GM21515 (cell line): ENCODE measurements at regions not wholly inside any gene's neighbourhood (a gene's known extent, or its start where the extent isn't known, plus 50 kb on each side); places are given as distances from the start of the nearest gene placed in this dataset.
"Not testable (repeated sequence)": the region's sequence is repeated elsewhere in the genome, so short reads cannot be mapped to it uniquely, and the experiment has no call there.

ENCODE experiments used
- ATAC-seq: cut with Tn5 transposase; IDR thresholded peaks from one replicate; pipeline ENCODE4 v1.9.1; 2021; ENCODE audit not compliant: unreplicated experiment

DNA sequence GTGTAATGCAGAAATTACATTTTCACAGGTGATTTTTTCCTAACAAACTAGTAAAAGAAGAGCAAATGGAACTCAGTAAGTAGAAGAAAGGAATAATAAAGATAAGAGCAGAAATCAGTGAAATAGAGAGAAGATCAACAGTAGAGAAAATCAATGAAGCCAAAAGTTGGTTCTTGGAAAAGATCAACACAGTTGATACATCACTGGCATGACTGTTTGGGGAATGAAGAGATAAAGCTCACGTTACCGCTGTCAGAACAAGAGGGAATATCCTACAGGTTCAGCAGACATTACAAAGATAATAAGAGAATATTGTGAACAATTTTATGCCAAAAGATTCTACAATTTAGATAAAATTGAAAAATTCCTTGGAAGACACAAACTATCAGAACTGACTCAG, 146.4 kb downstream of the ACTR3B start:
- ATAC-seq: no peak

- ATAC-seq: no peak
These were observed 147.7 kb downstream of the ACTR3B start for GRCh38 chr7:152907042-152907761.

DNA sequence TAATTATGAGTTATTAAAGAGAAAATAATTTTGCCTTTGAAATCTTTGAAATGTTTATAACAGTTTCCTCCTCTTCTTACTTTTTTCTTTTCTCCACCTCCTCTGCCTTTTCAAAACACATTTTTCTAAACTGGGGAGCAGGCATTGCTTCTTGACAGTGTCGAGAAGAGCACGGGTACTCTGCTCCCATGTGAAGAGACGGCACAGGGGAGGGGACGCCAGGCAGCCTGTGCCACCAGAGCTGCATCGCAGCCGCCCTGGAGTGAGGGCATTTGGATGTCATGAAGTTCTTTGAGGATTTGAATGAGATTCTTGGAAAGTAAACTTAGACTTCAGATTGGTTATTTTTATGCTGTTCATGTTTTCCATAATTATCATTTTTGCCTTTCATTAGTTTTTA, 149.7 kb downstream of the ACTR3B start:
- no peak for ATAC-seq

DNA sequence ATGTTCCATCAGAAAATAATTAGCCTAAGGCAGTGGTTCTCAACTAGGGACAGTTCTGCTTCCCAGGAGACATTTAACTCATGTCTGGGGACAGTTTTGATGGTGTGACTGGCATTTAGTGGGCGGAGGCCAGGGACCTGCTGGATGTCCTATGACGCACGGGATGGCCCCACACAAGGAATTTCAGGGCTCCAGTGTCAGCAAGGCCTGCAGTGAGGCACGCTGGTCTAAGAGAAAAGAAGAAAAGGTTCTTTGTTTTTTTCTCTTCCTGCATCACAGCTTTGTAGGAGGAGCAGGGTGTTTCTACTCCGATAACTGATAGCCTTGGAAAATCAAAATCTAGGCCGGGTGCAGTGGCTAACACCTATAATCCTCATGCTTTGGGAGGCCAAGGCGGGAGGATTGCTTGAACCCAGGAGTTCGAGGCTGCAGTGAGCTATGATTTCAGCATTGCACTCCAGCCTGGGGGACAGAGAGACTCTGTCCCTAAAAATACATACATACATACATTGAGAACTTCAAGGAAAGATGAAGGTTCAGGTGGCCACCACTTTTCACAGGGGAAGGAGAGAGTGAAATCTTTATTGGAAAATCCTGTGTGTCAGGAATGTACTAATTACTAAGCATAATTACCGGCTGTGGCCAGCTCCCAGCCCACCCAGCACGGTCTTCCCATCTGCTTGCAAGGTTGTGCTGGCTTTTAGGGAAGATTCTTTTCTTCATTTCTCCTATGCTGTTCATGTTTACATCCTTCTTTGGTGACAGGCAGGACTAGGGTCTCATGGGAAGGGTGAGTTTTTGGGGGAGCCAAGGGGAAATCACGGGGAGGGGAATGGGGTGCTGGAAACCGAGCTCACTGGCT, 150.4 kb downstream of the ACTR3B start:
- ATAC-seq: no peak

DNA sequence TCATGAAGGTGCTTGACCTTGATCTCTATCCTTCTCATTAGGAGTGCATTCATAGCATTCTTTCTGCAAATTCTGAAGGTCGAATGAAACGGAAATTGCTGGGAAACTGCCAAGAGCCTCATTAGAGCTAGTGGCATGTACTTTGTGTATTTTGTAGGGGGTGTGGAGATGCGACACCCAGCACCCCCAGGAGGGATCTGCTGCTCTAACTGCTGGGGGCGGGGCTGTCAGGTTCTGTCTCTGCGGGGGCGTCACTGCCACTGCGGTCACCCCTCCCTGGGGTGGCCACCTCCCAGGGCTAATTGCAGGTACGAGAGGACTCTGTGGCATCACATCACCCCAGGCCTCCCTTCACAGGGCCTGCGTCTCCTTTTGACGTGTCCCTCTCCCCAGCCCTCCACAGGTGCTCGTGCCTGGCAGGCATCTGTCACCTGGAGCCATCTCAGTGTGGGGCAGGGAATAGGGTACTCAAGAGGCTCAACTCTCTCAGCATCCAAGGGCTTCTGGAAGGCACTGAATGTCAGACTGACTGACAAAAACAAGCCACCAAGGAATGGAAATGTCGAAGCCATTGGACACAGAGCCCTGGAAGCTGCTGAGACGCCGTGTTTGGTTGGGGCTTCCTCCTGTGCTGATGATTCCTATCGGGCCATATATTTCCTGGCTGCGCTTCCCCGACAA, 151.1 kb downstream of the ACTR3B start:
- no peak for ATAC-seq

DNA sequence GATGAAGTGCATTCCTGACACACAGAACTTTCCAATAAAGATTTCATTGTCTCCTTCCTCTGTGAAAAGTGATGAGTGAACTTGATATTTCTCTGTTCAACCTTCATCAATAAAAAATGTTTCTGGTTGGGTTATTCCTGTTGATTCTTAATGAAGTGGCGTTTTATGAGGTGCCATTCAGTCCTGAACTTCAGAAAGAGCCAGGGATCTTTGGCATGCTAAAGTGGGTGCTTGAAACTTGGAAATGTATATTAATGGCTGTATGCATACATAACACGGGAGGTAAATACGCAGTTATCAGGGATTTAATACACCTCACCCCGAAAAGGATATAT, 151.6 kb downstream of the ACTR3B start:
- ATAC-seq: no peak

DNA sequence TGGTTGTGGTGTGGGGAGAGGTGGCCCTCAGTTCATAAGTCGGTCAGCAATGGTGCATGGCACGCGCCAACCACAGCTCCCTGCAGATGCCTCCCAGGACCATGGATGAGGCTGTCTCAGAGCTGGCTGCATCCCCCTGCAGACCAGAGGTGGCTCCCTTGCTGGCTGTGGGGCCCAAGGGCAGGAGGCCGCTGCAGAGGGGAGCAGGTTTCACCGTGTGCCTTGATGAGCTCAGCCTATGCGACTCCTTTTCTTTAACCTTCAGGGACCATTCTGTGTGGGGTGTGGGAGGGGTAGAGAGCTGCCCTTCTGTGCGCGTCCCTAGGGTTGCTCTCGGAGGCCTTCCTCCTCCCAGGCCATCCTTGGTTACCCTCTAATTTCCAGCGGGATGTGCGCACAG, 152.4 kb downstream of the ACTR3B start:
- no peak for ATAC-seq

DNA sequence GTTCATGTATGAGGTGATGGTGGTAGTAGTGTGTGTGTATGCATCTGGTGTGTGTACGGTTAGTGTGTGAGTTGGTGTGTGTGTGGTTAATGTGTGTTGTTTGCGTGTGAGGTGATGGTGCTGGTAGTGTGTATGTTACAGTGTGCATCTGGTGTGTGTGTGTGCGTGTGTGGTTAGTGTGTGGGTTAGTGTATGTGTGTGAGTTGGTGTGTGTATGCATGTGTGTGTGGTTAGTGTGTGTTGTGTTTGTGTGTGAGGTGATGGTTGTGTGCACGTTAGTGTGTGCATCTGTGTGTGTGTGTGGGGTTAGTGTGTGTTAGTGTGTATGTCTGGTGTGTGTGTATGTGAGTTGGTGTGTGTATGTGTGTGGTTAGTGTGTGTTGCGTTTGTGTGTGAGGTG, 153.0 kb downstream of the ACTR3B start:
- no peak for ATAC-seq

- no peak for ATAC-seq
These were observed 153.9 kb downstream of the ACTR3B start for GRCh38 chr7:152913492-152913891.

GRCh38 chr7:152914014-152914844, 154.7 kb downstream of the ACTR3B start:
- no peak for ATAC-seq

DNA sequence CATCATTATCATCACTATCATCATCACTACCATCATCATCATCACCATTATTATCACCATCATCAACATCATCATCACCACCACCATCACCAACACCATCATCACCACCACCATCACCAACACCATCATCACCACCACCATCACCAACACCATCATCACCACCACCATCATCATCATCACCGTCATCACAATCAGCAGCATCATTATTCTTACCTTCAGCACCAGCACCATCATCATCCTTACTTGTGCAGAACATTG, 155.2 kb downstream of the ACTR3B start:
- not testable (repeated sequence) for ATAC-seq

- ATAC-seq: no peak
These were observed 162.9 kb downstream of the ACTR3B start for GRCh38 chr7:152922318-152923081.

- ATAC-seq: no peak
These were observed 164.2 kb downstream of the ACTR3B start for GRCh38 chr7:152923711-152924110.

DNA sequence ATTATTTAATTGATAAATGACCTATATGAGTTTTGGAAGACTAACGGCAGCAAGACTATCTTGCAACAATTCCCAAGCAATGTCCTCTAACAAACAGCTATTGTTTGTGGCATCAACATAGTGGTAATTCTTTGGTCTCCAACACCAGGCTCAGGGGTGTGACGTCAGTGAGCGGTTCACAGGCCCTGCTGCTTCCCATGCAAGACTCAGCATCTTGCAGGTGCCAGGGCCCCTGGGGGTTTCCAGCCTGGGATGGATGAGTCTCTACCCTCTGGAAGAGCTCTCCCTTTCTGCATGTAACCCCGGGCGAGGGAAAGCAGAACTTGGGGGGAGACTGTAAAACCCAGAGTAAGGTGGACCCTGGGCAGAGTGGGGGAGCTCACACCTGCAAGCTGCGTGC, 164.7 kb downstream of the ACTR3B start:
- ATAC-seq: no peak

- ATAC-seq: no peak
These were observed 165.4 kb downstream of the ACTR3B start for GRCh38 chr7:152924826-152925411.

- ATAC-seq: no peak
These were observed 166.0 kb downstream of the ACTR3B start for GRCh38 chr7:152925412-152926147.

GRCh38 chr7:152931633-152932032, 172.1 kb downstream of the ACTR3B start:
- ATAC-seq: no peak

GRCh38 chr7:152937282-152937681, 177.7 kb downstream of the ACTR3B start:
- ATAC-seq: no peak

- ATAC-seq: not testable (repeated sequence)
These were observed 187.1 kb downstream of the ACTR3B start for GRCh38 chr7:152946616-152947015.

- ATAC-seq: no peak
These were observed 188.1 kb downstream of the ACTR3B start for GRCh38 chr7:152947686-152948085.
